ENCODE measurements at regions not wholly inside any gene's neighbourhood (a gene's known extent, or its start where the extent isn't known, plus 50 kb on each side); places are given as distances from the start of the nearest gene placed in this dataset.
"Not testable (repeated sequence)": the region's sequence is repeated elsewhere in the genome, so short reads cannot be mapped to it uniquely, and the experiment has no call there.

- no peak for DNase-seq (ENCODE audit: low read depth)
Observed at GRCh38 chr12:33678221-33678964, 238.8 kb upstream of the SYT10 start.

DNA sequence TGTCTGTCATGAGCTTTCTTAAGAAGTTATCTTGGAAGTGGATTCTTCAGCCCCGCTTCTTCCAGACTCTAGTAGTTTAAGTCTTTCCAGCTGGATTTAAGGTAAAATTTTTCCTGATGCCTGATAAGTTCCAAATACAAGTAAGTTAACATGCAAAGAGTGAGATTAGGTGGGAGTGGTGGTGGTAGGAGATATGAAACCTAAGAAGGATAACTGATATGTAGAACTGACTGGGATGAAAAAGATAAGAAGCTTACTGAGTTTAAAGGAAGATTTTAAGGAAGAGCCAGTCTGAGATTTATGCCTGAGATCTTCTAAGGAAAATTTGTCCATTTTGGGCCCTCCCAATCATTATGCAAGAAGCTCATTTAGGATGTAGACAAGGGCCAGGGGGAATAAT is 250.9 kb upstream of the SYT10 start:
- no peak for DNase-seq (ENCODE audit: low read depth)

- DNase-seq (ENCODE audit: low read depth): no peak
Observed at GRCh38 chr12:33703221-33703620, 263.6 kb upstream of the SYT10 start.

GRCh38 chr12:33706927-33707326 is 267.3 kb upstream of the SYT10 start:
- no peak for DNase-seq (ENCODE audit: low read depth)

- no peak for DNase-seq (ENCODE audit: low read depth)
Observed at GRCh38 chr12:33708935-33709334, 269.3 kb upstream of the SYT10 start.

- no peak for DNase-seq (ENCODE audit: low read depth)
Observed at GRCh38 chr12:33710548-33710947, 270.9 kb upstream of the SYT10 start.

GRCh38 chr12:33718631-33719030 is 279.0 kb upstream of the SYT10 start:
- no peak for DNase-seq (ENCODE audit: low read depth)

- no peak for DNase-seq (ENCODE audit: low read depth)
Observed at GRCh38 chr12:33721561-33721960, 281.9 kb upstream of the SYT10 start.

GRCh38 chr12:33724867-33725266 is 285.2 kb upstream of the SYT10 start:
- DNase-seq (ENCODE audit: low read depth): no peak

DNA sequence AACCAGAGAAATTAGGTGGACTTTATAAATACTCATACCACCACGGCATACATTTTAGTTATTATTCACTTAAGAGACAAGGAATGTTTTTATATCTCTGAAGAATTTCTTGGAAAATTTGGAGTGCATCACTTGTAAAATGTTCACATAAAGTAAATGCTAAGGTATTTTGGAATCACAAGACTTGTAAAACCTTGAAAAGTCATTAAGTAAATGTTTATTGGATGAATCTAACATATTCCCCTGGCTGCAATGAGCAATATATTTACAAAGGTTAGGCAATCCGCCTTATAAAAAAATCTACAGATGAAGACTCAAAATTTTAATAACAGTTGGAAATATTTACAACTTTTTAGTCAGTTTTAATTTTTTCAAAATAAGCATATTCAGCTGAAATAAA is 287.4 kb upstream of the ALG10 start:
- DNase-seq (ENCODE audit: low read depth): no peak

GRCh38 chr12:33752854-33753253 is 269.4 kb upstream of the ALG10 start:
- DNase-seq (ENCODE audit: low read depth): no peak

- DNase-seq (ENCODE audit: low read depth): no peak
Observed at GRCh38 chr12:33757701-33758100, 264.6 kb upstream of the ALG10 start.

DNA sequence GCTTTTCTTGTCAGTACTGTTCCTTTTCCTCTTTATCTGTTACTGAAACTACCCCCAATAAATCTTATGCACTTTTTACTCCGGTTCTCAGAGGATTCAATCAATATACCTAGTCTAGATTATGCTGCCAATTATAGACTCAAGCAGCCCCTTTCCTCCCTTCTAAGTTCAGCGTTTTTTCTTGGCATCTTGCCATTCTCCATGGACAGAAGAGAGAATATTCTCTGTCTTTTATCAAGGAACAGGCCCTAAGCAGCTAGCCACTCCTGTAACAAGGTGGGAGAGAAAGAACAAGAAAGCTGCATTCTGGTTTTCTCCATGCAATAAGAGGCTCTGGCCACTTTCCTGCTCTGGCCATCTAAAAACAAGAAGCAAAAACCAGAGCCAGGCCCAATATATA is 263.0 kb upstream of the ALG10 start:
- DNase-seq (ENCODE audit: low read depth): no peak

DNA sequence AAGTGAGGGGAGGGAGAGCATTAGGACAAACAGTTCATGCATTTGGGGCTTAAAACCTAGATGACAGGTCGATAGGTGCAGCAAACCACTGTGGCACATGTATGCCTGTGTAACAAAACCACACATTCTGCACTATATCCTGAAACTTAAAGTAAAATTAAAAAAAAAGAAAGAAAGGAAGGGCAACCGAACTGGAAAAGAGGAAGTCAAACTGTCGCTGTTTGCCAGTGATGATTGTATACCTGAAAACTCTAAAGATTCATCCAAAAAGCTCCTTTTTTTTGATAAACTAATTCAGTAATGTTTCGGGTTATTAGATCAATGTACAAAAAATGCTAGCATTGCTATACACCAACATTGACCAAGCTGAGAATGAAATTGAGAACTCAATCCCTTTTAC is 259.0 kb upstream of the ALG10 start:
- DNase-seq (ENCODE audit: low read depth): no peak

GRCh38 chr12:33770652-33771051 is 251.6 kb upstream of the ALG10 start:
- DNase-seq (ENCODE audit: low read depth): no peak

DNA sequence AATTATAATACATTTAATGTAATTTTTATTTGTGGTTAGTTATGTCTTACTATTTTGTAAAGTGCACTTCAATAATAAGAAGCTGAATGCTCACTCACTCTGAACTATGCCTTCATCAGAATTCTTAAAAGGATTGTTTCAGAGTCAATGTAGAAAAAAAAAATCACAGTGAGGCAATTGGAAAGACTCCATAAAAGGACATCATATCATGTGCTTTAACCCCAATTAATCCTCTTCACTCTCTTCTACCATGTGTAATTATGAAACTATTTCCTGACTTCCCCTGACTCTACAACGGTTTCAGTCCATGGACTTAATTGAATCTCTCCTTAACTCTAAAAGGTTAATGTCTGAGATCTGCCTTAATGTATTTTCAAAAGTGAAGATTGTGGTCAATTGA is 250.4 kb upstream of the ALG10 start:
- DNase-seq (ENCODE audit: low read depth): no peak

GRCh38 chr12:33773091-33773490 is 249.2 kb upstream of the ALG10 start:
- DNase-seq (ENCODE audit: low read depth): not testable (repeated sequence)

- DNase-seq (ENCODE audit: low read depth): no peak
Observed at GRCh38 chr12:33786532-33786931, 235.8 kb upstream of the ALG10 start.

- no peak for DNase-seq (ENCODE audit: low read depth)
Observed at GRCh38 chr12:33794954-33795353, 227.3 kb upstream of the ALG10 start.

GRCh38 chr12:33795536-33795935 is 226.8 kb upstream of the ALG10 start:
- no peak for DNase-seq (ENCODE audit: low read depth)

DNA sequence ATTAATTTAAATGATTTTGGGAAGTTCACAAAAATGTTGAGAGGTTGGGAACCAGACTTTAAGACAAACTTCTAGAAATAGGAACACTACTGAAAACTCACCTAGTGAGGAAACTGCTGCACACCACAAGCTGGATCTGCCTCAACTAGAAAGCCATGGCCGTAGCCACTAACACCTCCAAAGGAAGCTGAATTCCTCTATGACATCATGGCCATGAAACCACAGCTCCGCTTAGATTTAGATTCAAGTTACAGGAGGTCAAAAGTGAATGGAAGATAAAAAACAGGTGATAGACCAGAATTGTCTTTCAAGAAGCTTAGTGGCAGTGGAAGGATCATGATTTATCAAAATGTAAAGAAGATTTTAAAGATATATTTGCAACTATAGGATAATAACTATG is 208.8 kb upstream of the ALG10 start:
- no peak for DNase-seq (ENCODE audit: low read depth)

GRCh38 chr12:33817713-33818112 is 204.6 kb upstream of the ALG10 start:
- DNase-seq (ENCODE audit: low read depth): no peak

DNA sequence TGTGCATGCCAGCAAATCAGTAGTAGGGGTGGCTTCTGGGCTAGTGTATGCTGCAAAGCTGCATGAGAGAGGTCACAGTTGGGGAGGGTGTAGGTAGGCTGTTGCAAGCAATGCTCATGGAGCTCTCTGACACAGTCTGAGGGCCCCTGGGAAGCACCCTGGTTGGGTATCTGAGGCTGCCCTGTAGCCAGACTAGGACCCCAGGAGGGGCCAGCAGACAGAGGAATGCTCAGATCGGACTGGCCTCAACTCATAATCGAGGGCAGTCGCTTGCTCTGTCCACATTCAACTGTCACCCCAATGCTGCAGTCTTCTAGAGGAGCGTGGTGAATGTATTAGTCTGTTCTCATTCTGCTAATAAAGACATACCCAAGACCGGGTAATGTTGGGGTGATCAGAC is 204.0 kb upstream of the ALG10 start:
- DNase-seq (ENCODE audit: low read depth): no peak

DNA sequence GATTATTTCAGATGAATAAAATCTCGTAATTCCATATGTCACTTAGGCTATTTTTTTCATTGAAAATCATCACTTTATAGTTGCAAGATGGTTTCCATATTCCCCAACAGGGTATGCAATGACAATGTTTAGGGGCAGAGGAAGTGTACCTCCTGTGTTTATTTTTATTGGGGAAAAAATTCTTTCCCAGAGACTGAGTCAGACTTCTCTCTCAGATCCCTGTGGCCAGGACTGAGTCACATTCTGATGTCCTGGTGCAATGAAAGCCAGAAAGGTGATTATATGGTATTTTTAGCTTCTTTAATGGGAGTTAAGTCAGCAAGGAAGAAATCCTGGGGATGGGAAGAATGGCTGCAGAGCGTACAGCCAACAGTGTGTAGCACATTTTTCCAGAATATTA is 196.9 kb upstream of the ALG10 start:
- DNase-seq (ENCODE audit: low read depth): no peak
